HepG2 (cell line): ENCODE measurements at regions not wholly inside any gene's neighbourhood (a gene's known extent, or its start where the extent isn't known, plus 50 kb on each side); places are given as distances from the start of the nearest gene placed in this dataset.

Experiments used
- ATAC-seq: fragments of 200-7000 bp; cut with Tn5 transposase; 3 replicates; pipeline ENCODE4 v1.9.1; 2020; ENCODE audit warnings: mild to moderate bottlenecking, moderate library complexity
- BruUV-seq: library from RNA; stranded (reverse); fragments of 400-500 nt; replicated peaks from 2 replicates; lab custom pipeline; 2021; lab: Mats Ljungman, UMichigan
- CTCF ChIA-PET: fragments of 300-600 bp; formaldehyde crosslinking; extraction: SDS; loops from one replicate; lab custom pipeline; 2021; ENCODE audit warnings: low total read pairs, inconsistent platforms, low intra/inter-chr PET ratio; lab: Yijun Ruan, JAX
- POLR2A ChIA-PET: fragments of 350-600 bp; sonication (Branson Sonifier 250); formaldehyde crosslinking; loops from one replicate; lab custom pipeline; 2020; ENCODE audit warnings: antibody characterized with exemption, inconsistent platforms; lab: Yijun Ruan, JAX
- DNase-seq: peaks from one replicate; pipeline ENCODE4 v3.0.0-alpha.2; 2015; ENCODE audit warnings: low spot score
- FAIRE-seq: peaks from 3 replicates; lab custom pipeline; 2011; peaks lifted over from hg19 to GRCh38; lab: Jason Lieb, UNC
- H2AFZ ChIP-seq: one replicate; pipeline ENCODE4 v1.6.1; 2011; ENCODE audit warnings: low read length, inconsistent platforms
- H3K27ac ChIP-seq: fragments of 300-600 bp; 3 replicates; pipeline ENCODE4 v1.8.0; 2011; ENCODE audit warnings: mixed run types, mild to moderate bottlenecking, mixed read lengths, low read length, inconsistent platforms; ENCODE audit not compliant: insufficient read depth; ENCODE audit errors: extremely low read length
- H3K27me3 ChIP-seq, 2 experiments: fragments of 200-600 bp in 1 of 2; 2 replicates in 1 of 2; 3 replicates in 1 of 2; pipeline versions ENCODE4 v1.6.0 to v1.8.0; 2011; ENCODE audit warnings: low read length in 2 of 2, mild to moderate bottlenecking in 2 of 2, moderate library complexity in 2 of 2, inconsistent platforms in 1 of 2; ENCODE audit not compliant: insufficient read depth in 2 of 2, control insufficient read depth in 1 of 2
- H3K36me3 ChIP-seq, 2 experiments: fragments of 200-600 bp in 1 of 2; replicated peaks in 1 of 2; 2 replicates in 1 of 2; 3 replicates in 1 of 2; pipeline versions ENCODE4 v1.5.1 to v1.8.0; 2011; ENCODE audit warnings: low read length in 2 of 2, inconsistent platforms in 1 of 2; ENCODE audit not compliant: insufficient read depth in 2 of 2, control insufficient read depth in 1 of 2
- H3K4me1 ChIP-seq: 2 replicates; pipeline ENCODE4 v1.5.1; 2012; ENCODE audit warnings: low read length, inconsistent platforms; ENCODE audit not compliant: insufficient read depth
- H3K4me2 ChIP-seq: 2 replicates; pipeline ENCODE4 v1.6.0; 2011; ENCODE audit warnings: low read depth, low read length, inconsistent platforms
- H3K4me3 ChIP-seq, 3 experiments: fragments of 200-600 bp in 1 of 3; sonication (generic), shearing (Covaris generic) in 1 of 3; replicated peaks in 1 of 3; 2 replicates each; pipeline ENCODE4 v1.5.1; 2011 to 2016; ENCODE audit warnings: low read length in 3 of 3, inconsistent platforms in 2 of 3, low read depth in 2 of 3, mild to moderate bottlenecking in 2 of 3, control low read depth in 1 of 3, mixed read lengths in 1 of 3; ENCODE audit not compliant: insufficient read depth in 1 of 3
- H3K79me2 ChIP-seq: one replicate; pipeline ENCODE4 v1.6.1; 2011; ENCODE audit warnings: low read length, inconsistent platforms; ENCODE audit not compliant: insufficient read depth
- H3K9ac ChIP-seq: 2 replicates; pipeline ENCODE4 v1.6.0; 2011; ENCODE audit warnings: mild to moderate bottlenecking, low read depth, low read length, inconsistent platforms; ENCODE audit not compliant: insufficient read depth
- H3K9me3 ChIP-seq: 2 replicates; pipeline ENCODE4 v1.5.1; 2012; ENCODE audit warnings: mild to moderate bottlenecking, low read length
- H4K20me1 ChIP-seq: 2 replicates; pipeline ENCODE4 v1.6.0; 2011; ENCODE audit warnings: inconsistent platforms, mild to moderate bottlenecking, low read length, moderate library complexity; ENCODE audit not compliant: insufficient read depth
- KAT7 ChIP-seq: IDR thresholded peaks from 2 replicates; pipeline ENCODE4 v1.6.1; 2018; ENCODE audit warnings: borderline replicate concordance, missing compliant biosample characterization
- KDM6A ChIP-seq: IDR thresholded peaks from 2 replicates; pipeline ENCODE4 v1.6.1; 2016; ENCODE audit warnings: low read depth
- RNF2 ChIP-seq: fragments of 450-650 bp; conservative IDR thresholded peaks from 2 replicates; pipeline ENCODE4 v1.6.1; 2016; ENCODE audit warnings: low read depth
- XRCC5 ChIP-seq: fragments of 200-400 bp; formaldehyde crosslinking; optimal IDR thresholded peaks from 2 replicates; pipeline ENCODE3; 2017; ENCODE audit warnings: mild to moderate bottlenecking, low read length
- WGBS: methylation state at CpG from one replicate; pipeline ENCODE4 v1.1.6; 2017; ENCODE audit warnings: low lambda C conversion rate; 5-methylcytosine and 5-hydroxymethylcytosine counted together
- in situ Hi-C: cut with HindIII; loops from 2 replicates; pipeline ENCODE4 v1.10.0; 2017; ENCODE audit warnings: low pct_unique_long_range_greater_than_20kb; ENCODE audit not compliant: extremely low pct_ligation_motif_present
- intact Hi-C: fragments of 100-400 bp; cut with micrococcal nuclease; formaldehyde crosslinking; loops from one replicate; pipeline ENCODE4 v1.10.0; 2022; ENCODE audit not compliant: unreplicated experiment
- TF ChIP-seq, protein P1 (sequence below), 2 experiments: sonication (generic) in 1 of 2; formaldehyde crosslinking in 1 of 2; IDR thresholded peaks; 2 replicates each; pipeline versions ENCODE4 v1.4.0 to v1.6.1; 2016 to 2020; ENCODE audit warnings: borderline replicate concordance in 1 of 2, low read depth in 1 of 2, mild to moderate bottlenecking in 1 of 2, missing genetic modification reagents in 1 of 2
- TF ChIP-seq, protein P2 (sequence below): sonication (generic); formaldehyde crosslinking; IDR thresholded peaks from 2 replicates; pipeline ENCODE4 v1.5.1; 2020; ENCODE audit warnings: mild to moderate bottlenecking, missing genetic modification reagents, borderline replicate concordance

DNA sequence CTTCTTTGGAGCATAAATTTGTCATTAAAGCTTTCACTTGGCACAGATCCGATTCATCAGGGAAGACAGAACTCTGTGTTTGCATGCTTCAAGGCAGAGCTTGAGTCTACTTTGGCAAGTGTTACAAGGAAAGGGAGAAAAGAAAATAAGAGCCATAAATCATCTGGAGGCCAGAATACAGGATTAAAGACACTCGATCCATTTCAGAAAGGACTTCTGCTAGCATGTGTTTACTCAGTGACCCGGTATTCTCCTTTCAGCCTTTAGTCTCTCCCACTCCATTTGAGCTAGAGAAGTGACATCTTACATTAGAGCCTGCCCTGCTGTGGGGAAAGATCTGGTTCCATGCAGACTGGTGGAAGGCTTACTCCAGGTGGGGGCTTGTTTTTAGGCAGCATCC is 306.4 kb downstream of the KLF5 start:
- BruUV-seq, result no TSS peak
- no peak overlapping the region for H2AFZ ChIP-seq
- CTCF ChIA-PET, result no interaction called here

More for the DNA sequence above, 306.4 kb downstream of the KLF5 start:
- FAIRE-seq, result no peak
- no peaks in the 10 kb centered on the region; a peak in 1 of 5 replicates for H3K27me3 ChIP-seq
- DNase-seq, result no peak
- H3K4me2 ChIP-seq, result no peak overlapping the region
- TF ChIP-seq XRCC5 (no peak), RNF2 (no peak), KDM6A (CRISPR knock-in tag) (no peak), KAT7 (CRISPR knock-in tag) (no peak)
- TF ChIP-seq, protein P1, sequence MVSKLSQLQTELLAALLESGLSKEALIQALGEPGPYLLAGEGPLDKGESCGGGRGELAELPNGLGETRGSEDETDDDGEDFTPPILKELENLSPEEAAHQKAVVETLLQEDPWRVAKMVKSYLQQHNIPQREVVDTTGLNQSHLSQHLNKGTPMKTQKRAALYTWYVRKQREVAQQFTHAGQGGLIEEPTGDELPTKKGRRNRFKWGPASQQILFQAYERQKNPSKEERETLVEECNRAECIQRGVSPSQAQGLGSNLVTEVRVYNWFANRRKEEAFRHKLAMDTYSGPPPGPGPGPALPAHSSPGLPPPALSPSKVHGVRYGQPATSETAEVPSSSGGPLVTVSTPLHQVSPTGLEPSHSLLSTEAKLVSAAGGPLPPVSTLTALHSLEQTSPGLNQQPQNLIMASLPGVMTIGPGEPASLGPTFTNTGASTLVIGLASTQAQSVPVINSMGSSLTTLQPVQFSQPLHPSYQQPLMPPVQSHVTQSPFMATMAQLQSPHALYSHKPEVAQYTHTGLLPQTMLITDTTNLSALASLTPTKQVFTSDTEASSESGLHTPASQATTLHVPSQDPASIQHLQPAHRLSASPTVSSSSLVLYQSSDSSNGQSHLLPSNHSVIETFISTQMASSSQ (IDR thresholded peaks at IDR 0.05; ENCODE audit: low read depth), result no peak
- TF ChIP-seq, protein P1 (CRISPR knock-in tag; IDR thresholded peaks at IDR 0.05; ENCODE audit: borderline replicate concordance), result no peak
- TF ChIP-seq, protein P2, sequence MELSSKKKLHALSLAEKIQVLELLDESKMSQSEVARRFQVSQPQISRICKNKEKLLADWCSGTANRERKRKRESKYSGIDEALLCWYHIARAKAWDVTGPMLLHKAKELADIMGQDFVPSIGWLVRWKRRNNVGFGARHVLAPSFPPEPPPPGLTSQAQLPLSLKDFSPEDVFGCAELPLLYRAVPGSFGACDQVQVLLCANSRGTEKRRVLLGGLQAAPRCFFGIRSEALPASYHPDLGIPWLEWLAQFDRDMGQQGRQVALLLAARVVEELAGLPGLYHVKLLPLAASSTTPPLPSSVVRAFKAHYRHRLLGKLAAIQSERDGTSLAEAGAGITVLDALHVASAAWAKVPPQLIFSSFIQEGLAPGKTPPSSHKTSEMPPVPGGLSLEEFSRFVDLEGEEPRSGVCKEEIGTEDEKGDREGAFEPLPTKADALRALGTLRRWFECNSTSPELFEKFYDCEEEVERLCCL, result no peak
- no peaks in the 10 kb centered on the region for H4K20me1 ChIP-seq
- no peaks in the 10 kb centered on the region for H3K4me1 ChIP-seq
- no peak for ATAC-seq
- no peak overlapping the region for H3K4me3 ChIP-seq
- POLR2A ChIA-PET, result no interaction called here
- in situ Hi-C loops (no loop called here), intact Hi-C loops (no loop called here)
- H3K9me3 ChIP-seq, result no peaks in the 10 kb centered on the region
- H3K79me2 ChIP-seq, result no peaks in the 10 kb centered on the region
- no peaks in the 10 kb centered on the region for H3K36me3 ChIP-seq
- H3K9ac ChIP-seq, result no peak overlapping the region
- 15% methylated on average over 3 of the region's 3 CpGs for WGBS
- no peak overlapping the region for H3K27ac ChIP-seq
